NCI-H2171 (cell line): ENCODE measurements at regions not wholly inside any gene's neighbourhood (a gene's known extent, or its start where the extent isn't known, plus 50 kb on each side); places are given as distances from the start of the nearest gene placed in this dataset.

ENCODE experiments used
- DNase-seq: peaks from one replicate; lab custom pipeline; 2025; lab: John Stamatoyannopoulos, UW

DNA sequence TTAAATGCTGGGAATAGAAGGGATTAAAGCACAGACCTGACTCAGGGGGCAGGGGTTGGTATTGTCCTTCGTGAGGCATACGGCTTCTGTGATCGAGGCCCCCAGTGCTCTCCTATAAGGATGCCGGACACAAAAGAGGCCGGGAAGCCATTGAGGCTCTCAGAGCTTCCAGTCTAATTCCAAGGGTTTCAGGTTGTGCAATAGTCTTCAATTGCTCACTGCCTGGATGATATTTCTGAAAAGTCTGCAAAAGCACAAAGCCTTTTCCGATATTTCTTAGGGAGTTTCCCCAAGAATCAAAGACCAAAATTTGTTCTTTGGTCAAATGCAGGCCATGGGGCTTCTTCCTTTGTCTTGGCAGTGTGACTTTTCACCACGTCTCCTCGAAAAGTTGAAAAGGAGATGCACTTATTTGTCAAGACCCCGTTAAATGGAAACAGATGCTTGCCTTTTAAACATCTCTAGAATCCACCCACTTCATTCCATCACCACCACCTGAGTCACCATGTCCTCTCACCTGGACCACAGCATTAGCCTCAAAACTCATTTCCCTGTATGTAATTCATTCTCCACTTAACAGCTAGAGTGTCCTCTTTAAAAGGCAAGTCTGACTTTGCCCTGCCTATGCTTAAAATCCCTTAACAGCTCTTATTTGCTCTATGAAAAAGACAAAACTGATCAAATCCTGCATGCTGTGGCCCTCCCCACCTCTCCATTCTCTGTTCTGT is 134.8 kb upstream of the NAMPT start:
- no peak for DNase-seq

DNA sequence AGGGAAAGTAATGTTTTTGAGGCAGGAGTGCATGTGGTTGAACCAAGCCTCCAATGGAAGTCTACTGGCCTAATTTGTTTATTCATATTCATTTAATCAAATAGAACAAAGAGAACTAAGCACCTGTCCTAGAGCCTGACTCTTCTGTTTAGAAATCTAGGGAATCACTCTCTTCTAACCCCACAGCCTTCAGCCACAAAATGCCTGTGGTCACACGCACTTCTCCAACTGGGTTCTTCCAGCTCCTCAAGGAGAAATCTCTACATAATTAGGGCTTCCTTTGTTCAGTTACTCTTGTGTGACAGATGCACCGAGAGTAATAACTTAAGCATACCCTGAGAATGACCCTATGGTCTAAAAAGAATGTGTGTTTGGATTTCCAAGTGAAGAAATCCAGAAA is 133.7 kb upstream of the NAMPT start:
- no peak for DNase-seq

DNA sequence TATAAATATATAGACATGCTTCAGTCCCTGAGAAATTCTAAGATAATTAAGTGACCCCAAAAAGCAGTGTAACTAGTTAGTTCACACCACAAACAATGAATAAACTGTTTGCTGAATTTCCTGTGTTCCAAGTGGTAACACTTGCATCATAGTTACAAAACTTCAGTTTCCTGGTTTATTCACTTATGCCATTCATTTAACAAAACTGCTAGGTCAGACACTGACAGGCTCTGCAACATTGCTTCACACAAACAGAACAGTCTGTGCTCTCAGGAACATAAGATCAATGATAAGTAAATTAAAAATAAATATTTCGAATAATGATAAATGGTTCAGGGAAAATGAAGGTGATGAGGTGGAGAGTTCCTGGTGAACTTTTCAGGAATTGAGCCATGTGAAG is 133.3 kb upstream of the NAMPT start:
- DNase-seq, result no peak

DNA sequence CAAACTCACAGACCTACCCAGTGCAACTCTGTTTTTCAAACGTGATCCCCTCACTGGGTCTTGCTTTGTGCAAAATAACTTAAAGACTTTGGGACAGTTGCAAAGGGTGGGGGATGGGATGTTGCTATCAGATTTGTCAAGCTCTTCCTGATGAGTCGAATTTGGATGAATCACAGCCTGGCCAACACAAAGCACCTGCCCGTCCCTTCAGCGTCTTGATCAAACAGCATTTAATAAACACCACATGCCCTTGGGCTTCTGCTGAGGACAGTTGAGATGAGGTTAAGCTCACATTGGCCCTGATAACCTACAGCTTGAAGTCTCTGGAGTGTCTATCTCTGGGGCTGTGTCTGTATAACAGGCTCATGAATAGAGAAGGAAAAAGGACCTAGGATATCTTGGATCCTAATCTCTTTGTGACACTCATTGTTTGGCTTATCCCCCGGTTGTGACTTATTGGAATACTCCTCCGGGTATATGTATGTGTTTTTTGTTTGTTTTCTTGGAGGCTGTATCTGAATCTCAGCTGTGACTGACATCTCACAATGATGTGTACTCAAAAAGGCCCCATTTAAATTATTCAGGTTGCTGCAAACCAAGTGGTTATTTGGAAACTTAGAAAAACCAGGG is 132.6 kb upstream of the NAMPT start:
- no peak for DNase-seq

DNA sequence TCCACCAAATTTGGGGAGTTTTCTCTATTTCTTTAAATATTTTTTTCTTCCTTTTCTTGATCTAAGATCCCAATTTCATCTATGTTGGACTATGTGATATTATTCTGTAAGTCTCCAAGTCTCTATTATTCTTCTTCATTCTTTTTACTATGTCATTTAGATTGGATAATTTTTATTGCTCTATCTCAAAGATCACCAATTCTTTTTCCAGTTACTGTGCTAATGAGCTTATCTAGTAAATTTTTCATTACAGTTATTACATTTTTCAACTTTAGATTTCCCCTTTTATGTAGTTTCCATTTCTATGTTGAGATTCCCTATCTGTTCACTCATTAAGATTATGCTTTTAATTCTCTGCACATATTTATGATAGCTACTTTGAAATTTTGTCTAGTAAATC is 131.6 kb upstream of the NAMPT start:
- DNase-seq, result no peak

DNA sequence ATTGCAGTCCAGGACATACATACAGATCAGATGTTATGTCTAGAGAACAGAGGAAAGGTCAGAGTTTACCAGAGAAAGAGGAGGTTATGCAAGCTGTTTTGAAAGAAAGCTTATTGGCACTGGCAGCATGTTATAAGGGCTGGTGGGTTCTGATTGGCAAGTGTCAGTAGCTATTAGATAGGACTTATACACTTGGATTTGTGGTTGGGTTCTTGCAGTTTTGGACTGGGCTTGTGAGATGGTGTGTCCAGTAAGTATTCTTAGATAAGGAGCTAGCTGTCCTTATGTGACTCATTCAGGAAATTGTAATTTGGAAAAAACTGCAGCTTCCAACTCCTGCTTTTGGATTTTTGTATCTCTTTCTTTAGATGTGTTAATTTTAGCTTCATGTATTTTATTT is 130.7 kb upstream of the NAMPT start:
- DNase-seq, result no peak

DNA sequence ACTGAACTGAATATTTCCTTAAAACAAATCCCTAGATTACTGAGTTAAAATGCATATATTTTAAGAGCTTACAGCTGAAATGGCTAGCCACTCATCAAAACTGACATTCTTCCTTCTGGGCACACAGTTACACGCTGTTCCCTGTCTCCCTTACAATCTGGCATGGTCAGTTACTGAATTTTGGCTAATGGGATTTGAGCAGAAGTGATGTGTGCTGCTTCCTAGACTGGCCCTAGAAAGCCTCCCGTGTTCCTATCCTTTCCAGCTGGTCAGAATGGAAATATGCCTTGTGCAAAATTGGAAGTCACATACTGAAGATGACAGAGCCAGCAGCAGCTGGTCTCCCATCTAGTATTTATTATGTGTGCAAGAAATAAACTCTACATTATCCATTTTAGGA is 128.7 kb upstream of the NAMPT start:
- DNase-seq, result no peak

DNA sequence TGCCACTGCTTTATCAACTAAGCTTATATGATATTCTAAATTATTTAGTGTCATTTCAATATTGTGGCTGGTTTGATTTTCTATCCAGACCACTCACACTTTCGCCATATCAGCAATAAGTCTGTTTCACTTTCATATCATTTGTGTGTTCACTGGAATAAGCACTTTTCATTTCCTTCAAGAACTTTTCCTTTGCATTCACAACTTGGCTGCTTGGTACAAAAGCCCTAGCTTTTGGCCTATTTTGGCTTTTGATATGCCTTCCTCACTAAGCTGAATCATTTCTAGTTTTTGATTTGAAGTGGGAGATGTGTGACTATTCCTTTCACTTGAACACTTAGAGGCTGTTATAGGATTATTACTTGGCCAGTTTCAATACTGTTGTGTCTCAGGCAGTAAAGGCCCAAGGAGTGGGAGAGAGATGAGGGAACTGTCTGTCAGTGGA is 120.9 kb upstream of the NAMPT start:
- DNase-seq, result no peak

DNA sequence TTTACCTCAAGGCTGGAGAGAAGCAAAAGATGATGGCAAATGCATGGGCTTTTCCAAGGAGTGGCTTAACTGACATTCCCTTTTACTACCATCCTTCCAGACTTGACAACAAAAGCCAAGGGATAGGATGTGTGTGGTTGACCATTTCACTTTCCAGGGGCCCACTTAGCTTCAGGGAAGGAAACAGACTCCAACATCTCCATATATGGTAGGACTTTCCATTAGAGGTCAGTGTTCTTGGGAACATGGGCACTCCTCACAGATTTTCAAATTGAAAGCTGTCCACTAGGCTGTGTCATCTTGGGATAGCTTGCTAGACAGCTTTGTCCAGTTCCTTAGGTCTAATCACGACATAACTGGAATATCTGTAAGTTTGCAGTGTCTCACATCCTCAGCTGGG is 118.1 kb upstream of the NAMPT start:
- no peak for DNase-seq

DNA sequence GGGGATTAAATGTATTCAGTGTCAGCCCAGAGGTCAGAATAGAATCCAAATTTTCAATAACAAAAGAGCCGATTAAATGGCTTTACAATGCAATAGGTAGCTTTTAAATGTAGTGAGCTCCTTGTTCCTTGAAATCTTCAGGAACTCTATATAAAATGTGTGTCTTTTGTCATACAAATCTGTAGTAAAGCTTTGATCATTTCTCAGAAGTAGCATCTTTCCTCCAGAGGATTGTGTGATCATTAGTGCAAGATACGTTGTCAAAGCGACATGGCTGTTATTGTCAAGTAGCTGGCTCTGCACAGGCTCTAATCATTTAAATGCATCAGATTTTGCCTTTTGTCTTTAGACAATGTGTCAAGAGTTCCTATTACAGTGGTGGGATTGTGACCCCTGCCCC is 116.1 kb upstream of the NAMPT start:
- no peak for DNase-seq

DNA sequence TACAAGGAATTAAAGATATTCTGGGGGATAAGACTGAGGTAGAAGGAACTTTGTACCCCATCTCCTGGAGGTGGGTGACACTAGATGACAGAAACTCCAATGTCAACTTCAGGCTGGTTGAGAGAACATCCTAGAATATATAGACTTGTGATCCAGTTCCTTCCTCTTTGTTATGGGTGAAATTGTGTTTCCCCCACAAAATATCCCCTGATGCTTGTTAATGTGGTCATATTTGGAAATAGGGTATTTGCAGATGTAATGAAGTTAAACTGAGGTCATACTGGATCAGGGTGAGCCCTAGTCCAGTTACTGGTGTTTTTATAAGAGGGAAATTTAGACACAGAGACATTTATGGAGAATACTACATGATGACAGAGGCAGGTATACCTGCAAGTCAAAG is 114.0 kb upstream of the NAMPT start:
- DNase-seq, result no peak

DNA sequence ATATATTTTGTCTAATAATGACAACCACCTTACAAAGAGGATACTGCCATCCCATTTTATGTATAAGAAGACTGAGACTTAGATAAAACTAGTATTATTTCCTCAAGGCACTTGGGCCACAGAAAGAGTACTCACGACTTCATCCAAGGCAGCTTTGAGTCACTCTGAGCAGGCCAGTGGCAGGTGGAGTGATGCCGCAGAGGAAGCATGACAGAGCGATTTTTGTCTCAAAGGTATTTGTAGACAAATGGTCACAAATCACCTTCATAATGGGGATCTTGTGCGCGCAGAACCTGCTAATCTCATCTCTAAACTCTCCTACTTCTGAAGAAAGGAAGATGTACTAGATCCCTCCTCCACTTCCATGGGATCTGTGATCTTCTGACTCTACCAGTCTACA is 113.2 kb upstream of the NAMPT start:
- DNase-seq, result no peak

DNA sequence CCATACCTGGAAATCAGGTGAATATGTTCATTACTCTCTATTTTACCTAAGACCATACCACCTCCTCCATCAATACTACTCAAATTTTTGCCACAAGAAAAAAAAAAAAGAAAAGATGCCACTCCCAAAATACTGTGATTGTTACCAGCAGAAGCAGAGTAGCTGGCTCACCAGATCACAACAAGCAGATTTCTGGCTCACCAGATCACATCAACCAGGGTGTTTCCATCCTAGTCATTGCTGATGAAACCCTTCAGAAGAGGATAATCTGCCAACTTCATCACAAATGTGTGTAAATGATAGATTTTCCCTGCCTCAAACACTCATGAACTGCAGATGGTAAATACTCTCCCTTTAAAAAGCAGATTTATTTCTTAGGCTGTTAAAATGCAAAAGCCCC is 109.7 kb upstream of the NAMPT start:
- no peak for DNase-seq

DNA sequence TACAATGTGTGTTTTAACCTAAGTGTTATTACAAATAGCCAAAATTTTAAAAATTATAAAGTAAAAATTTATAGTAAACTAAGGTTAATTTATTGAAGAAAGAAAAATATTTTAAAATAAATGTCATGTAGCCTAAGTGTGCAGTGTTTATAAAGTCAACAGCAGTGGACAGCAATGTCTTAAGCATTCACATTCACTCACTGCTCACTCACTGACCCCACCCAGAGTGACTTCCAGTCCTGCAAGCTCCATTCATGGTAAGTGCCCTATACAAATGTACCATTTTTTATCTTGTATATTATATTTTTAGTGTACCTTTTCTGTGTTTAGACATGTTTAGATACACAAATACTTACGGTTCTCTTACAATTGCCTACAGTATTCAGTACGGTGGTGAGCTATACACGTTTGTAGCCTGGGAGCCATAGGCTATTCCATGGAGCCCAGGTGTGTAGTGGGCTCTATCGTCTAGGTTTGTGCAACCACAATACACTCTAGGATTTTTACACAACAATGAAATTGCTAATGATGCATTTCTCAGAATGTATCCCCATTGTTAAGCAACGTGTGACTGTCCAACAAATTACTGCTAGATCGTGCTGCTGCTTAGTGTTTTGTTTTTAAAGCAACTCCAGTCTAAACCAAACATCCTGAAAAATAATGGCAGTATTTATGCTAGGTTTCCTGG is 108.9 kb upstream of the NAMPT start:
- no peak for DNase-seq

DNA sequence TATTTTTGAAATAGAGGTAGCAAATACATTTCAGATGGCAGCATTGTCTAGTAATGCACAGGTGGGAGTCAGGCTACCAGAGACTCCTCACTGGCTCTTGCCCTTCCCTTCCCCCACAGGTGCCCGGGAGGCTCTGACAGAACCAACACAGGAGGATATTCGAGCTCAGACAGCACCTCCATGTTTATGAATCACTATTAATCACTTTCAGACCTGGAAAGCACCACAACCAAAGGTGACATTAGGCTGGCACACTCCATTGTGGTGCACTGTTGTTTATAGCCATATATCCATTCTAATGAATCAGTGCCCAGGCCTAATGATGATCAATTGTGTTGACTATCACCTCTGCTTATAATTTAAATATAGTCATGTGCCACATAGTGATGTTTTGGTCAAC is 107.8 kb upstream of the NAMPT start:
- DNase-seq, result no peak

DNA sequence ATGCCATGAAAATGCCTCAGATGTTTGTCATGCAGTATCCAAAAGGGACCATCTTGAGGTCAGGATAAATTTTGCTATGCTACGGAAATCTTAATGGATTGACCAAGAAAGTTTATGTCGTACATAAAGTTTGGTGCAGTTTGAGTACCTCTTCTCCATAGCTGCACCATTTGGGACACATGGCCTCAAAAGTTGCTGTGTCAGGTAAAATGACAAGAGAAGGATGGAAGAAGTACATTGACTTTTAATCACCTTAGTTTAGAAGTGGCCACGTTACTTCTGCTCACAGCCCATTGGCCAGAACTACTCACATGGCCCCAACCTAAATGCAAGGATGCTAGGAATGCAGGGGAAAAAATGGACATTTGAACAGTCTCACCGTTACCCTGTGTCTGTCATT is 107.4 kb upstream of the NAMPT start:
- DNase-seq, result no peak

DNA sequence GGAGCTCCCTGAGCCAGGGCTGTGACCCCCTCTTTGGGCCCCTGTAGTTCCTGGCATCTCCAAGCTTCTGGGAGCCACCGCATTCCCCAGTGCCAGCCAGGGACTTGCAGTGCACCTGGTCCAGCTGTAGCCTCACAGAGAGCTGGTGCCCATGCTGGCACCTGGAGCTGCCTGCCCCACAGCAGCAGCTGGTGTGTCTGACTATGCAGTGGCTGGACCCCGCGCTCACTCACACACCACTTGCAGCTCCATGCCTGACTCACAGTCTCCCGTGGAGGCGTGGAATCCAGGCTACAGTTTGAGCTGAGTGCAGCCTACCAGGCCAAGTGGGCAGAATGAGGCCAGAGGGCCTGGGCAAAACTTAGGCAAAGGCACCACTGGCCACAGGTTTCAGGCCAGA is 102.2 kb upstream of the NAMPT start:
- no peak for DNase-seq

DNA sequence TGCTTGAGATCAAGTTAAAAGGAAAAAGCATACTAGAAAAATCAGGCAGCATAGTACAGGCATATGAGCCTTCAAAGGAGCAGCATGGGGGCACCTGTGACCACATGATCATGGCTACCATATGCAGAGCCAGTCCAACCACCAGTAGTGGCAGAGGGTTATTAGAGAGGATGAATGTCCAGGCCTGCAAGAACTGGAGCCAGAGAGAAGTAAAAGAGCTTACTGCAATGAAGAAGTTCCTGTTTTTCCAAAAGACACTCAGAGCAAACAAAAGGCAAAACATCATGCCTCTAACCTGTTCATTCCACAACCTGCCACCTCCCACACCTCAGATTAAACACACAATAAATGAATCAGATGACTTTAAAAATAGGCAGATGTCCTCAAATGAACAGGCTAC is 99.6 kb upstream of the NAMPT start:
- DNase-seq, result no peak

DNA sequence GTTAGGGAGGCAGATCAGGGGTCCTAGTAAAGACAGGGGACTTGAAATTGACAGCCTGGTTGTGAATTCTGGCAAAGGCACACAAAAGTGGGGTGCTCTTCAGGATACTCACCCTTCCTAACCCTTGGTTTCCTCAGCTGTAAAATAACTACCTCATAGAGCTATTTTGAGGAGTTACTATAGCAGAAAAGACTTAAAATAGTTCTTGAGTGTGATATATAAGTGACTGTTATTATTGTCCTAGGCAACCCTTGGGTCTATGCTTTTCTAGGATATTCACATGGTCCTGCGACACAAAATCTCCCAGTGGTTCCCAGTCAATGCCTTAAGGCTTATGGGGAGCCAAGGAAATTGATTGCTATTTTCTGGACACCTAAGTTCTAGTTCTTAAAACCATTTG is 98.1 kb upstream of the NAMPT start:
- DNase-seq, result no peak

DNA sequence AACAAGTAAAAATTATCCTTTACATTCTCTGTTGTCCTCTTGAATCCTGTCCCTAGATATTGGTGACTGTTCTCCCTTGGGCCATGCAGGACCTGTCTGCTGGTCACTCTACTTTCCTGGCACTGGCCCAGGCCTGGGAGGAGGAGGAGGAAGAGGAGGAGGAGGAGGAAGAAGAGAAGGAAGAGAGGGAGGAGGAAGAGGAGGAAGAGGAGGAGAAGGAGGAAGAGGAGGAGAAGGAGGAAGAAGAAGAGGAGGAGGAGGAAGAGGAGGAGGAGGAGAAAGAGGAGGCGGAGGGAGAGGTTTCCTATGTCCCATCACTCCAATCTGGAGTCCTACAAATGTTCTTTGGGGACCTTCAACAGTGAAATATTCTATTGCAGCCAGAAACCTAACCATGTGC is 97.3 kb upstream of the NAMPT start:
- DNase-seq, result no peak

DNA sequence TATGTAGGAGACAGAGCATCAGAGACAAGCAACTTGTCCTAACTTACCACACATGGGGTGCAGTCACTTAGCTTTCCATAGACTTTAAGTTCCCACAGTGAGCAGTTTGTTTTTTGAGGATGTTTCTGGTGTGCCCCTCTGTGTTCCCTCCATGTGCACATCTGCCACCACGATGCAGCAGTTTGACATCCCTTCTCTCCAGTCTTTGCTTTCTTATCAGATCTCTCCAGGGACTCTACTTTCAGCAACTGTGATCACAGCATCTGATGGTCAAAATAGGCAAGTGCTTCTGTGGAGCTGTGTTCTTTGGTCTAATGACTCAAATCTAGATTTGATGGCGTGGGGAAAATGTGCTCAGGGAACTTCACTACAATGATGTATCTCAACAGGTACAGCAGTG is 96.5 kb upstream of the NAMPT start:
- no peak for DNase-seq

DNA sequence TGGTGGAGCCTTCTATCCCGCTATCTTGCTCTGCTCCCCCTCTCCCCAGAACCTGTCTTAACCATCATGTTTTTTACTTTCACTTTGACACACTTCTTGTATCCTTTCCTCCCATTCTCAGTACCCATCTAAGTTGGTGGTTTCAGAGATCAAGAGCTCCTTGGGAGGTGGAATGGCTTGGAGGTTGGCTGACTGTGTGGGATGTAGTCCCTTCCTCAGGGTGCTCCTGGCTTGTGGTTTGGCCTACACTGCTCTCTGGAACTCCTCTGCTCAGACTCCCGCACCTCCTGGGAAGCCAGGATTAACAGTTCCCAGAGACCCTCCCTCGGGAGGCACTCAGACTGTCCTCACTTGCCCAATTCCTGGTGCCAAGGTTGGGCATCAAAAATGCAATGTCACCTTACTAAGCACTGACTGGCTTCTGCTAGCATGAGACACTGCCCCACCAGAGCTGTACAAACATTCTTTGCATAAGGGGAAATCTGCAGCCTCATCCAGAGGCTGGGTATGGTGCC is 93.1 kb upstream of the NAMPT start:
- DNase-seq, result no peak

DNA sequence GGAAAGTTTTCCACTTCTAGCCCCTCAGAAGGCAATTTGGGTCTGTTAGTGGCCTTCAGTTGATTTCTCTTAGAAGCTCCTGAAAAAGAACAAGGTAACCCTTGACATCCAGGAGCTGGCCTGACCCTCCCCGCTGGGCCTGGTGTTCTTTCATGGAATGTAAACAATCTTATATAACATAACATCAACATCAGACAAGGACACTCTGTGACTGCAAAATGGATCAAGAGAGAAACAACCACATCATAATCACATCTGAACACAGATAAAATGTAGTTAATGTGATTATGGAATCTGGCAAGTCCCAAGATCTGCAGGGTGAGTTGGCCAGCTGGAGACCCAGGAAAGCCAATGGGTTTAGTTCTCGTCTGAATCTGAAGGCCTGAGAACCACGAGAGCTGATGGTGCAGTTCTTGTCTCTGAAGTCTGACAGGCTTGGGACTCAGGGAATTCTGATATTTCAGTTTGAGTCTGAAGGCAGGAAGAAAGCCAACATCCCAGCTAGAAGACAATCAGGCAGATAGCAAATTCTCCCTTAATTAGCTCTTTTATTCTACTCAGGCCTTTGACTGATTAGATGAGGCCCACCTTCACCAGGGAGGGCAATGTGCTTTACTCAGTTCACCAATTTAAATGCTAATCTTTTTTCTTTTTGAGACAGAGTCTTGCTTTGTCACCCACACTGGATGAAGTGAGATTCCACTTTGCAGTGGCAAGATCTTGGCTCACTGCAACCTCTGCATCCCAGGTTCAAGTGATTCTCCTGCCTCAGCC is 91.4 kb upstream of the NAMPT start:
- DNase-seq, result no peak
